Sigmoid colon (tissue), 4 donors: ENCODE measurements at regions not wholly inside any gene's neighbourhood (a gene's known extent, or its start where the extent isn't known, plus 50 kb on each side); places are given as distances from the start of the nearest gene placed in this dataset.

Source experiments
- EP300 ChIP-seq, 4 donors: sonication (generic); formaldehyde crosslinking; IDR thresholded peaks; one replicate each; pipeline ENCODE4 v1.6.1; 2017; ENCODE audit warnings: antibody characterized with exemption in 4 of 4
- POLR2A ChIP-seq, 2 donors: fragments of 450-650 bp; IDR thresholded peaks; one replicate each; pipeline ENCODE4 v1.6.1; 2016; ENCODE audit warnings: antibody characterized with exemption in 2 of 2, mild to moderate bottlenecking in 2 of 2, moderate library complexity in 2 of 2
- POLR2AphosphoS5 ChIP-seq, 4 donors: sonication (generic); formaldehyde crosslinking; IDR thresholded peaks; one replicate each; pipeline ENCODE4 v1.6.1; 2017; ENCODE audit warnings: antibody characterized with exemption in 4 of 4
- TF ChIP-seq, protein P1 (sequence below), 4 experiments: fragments of 450-650 bp in 3 of 4; fragments of 200-600 bp in 1 of 4; IDR thresholded peaks; one replicate each; pipeline ENCODE4 v1.5.1; 2016 to 2019; ENCODE audit warnings: antibody characterized with exemption in 4 of 4, mild to moderate bottlenecking in 3 of 4, moderate library complexity in 2 of 4

DNA sequence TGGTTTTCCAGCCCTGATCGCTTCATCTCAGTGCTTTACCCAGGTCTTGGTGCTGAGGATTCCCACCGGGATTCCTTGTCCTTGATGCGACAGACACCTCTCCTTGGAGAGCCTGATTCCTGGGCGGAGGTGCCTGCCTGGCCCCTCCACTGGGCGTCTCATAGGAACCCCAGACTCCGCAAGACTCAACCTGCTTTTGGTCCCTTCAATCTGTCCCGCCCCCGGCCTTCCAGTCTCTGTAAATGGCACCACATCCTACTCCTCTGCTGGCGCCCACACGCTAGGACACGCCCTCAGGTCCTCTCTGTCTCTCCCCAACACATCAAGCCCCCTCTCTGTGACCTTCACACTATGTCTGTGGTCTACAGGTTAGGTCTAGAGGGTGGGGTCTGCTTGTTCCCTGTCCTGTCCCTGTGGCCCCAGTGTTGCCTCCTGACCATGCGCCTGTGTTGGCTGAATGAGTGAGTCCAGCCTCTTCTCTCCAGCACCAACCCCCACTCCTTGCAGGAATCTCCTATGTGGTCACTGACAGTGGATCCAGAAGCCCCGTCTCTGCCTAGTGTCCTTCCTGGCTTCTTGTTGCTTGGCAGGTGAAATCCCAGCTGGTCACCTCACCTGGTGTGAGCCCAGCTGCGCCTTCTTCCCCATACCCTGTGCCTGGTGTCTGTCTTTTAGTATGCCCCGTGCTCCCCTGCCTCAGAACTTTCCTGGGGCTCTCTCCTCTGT, 119.7 kb upstream of the C1orf174 start:
- TF ChIP-seq, protein P1, sequence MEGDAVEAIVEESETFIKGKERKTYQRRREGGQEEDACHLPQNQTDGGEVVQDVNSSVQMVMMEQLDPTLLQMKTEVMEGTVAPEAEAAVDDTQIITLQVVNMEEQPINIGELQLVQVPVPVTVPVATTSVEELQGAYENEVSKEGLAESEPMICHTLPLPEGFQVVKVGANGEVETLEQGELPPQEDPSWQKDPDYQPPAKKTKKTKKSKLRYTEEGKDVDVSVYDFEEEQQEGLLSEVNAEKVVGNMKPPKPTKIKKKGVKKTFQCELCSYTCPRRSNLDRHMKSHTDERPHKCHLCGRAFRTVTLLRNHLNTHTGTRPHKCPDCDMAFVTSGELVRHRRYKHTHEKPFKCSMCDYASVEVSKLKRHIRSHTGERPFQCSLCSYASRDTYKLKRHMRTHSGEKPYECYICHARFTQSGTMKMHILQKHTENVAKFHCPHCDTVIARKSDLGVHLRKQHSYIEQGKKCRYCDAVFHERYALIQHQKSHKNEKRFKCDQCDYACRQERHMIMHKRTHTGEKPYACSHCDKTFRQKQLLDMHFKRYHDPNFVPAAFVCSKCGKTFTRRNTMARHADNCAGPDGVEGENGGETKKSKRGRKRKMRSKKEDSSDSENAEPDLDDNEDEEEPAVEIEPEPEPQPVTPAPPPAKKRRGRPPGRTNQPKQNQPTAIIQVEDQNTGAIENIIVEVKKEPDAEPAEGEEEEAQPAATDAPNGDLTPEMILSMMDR (IDR thresholded peaks at IDR 0.05) = no peak
- TF ChIP-seq POLR2AphosphoS5 (IDR thresholded peaks at IDR 0.05) = no peak
- no peak for TF ChIP-seq EP300 (IDR thresholded peaks at IDR 0.05)
- no peak for TF ChIP-seq POLR2A (IDR thresholded peaks at IDR 0.05)
